ENCODE measurements at regions not wholly inside any gene's neighbourhood (a gene's known extent, or its start where the extent isn't known, plus 50 kb on each side); places are given as distances from the start of the nearest gene placed in this dataset.

DNA sequence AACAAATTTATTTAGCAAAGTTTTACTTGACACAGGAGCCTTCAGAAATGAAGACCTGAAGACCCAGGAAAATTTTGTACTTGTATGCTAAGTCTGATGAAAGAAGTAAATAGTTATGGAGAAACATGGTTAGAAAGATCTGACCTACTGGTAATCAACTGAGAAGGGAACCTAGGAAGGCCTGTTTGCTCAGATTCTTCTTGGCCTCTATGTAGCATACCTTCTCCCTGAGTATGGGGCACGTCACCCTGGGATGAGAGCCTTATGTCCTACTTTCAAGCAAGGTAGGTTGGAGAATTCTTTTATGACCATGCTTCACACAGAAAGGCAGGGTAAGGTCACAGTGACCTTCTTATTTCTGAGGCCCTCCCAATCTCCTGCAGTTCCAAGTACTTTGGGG lies 178.6 kb upstream of the CREB1 start:
- Histone ChIP-seq H3K27me3 (ENCODE audit: insufficient read depth, low read length) (no peaks in the 10 kb centered on the region), H3K4me3 (ENCODE audit: low read length in 2 of 2) (no peak overlapping the region), H3K36me3 (ENCODE audit: insufficient read depth, low read length) (no peaks in the 10 kb centered on the region), H3K9me3 (ENCODE audit: control insufficient read depth in 1 of 2, low read length in 2 of 2) (no peaks in the 10 kb centered on the region), H3K27ac (ENCODE audit: low read depth, low read length) (no peak overlapping the region), H3K4me1 (ENCODE audit: insufficient read depth, low read length) (no peaks in the 10 kb centered on the region)
- no peak for DNase-seq
- H3K27me3 Mint-ChIP-seq, result no peaks in the 10 kb centered on the region
- intact Hi-C loops (cut with micrococcal nuclease), result no loop called here
- H3K36me3 Mint-ChIP-seq, result peaks cover 2 to 4% of the 10 kb centered on the region in 2 donors
- peaks cover 0 to 18% (median 7%) of the 10 kb centered on the region in 8 donors for H3K9me3 Mint-ChIP-seq
- CTCF ChIA-PET (ENCODE audit: partially characterized antibody), result no interaction called here
- no peak overlapping the region for H3K27ac Mint-ChIP-seq
- POLR2A ChIA-PET (ENCODE audit: partially characterized antibody), result no interaction called here
- H3K4me1 Mint-ChIP-seq, result peaks cover 5 to 9% (median 8%) of the 10 kb centered on the region in 4 donors
- H3K4me3 Mint-ChIP-seq, result no peak overlapping the region

DNA sequence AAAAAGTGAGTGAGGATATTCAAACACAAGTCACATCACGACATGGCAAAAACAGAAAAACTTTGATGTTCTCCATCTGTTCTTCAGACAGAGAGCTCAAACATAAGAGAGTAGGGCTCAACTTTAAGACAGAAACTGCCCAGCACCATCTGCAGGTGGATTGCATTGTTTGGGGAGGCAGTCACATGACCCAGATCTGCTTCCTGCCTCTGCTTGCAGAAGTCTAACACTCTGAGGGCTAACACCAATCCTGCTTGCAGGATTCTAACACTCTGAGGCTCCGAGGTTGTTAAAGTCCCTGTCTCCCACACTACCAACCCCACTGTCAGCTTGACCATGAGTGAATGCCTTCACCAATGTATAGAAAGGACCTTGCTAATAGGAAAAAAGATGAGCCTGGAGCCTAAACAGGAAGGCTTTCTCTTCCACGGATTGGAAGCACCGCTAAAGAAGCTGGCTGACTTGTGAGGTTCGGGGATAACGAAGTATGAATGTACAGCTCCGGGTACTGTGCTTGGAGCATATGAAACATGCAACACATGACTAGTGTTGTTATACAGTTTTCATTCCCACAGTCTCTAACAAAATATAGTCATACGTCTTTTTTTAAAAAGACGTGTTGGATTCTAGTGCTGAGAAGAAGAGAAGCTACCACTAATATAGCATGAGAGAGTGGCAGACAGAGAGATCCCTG lies 176.6 kb upstream of the CREB1 start:
- H3K4me1 Mint-ChIP-seq, result peaks cover 5 to 9% (median 8%) of the 10 kb centered on the region in 4 donors
- CTCF ChIA-PET (ENCODE audit: partially characterized antibody), result interaction anchor here (0.9 to 2.1 kb wide), 6 partner anchors 10 to 306 kb away, joined by 3 to 12 read pairs (median 3); no protein-coding TSS in a partner anchor
- peaks cover 0 to 4% of the 10 kb centered on the region in 2 donors for H3K36me3 Mint-ChIP-seq
- Histone ChIP-seq H3K9me3 (ENCODE audit: control insufficient read depth in 1 of 2, low read length in 2 of 2) (no peaks in the 10 kb centered on the region), H3K27me3 (ENCODE audit: insufficient read depth, low read length) (no peaks in the 10 kb centered on the region), H3K36me3 (ENCODE audit: insufficient read depth, low read length) (no peaks in the 10 kb centered on the region), H3K27ac (ENCODE audit: low read depth, low read length) (no peak overlapping the region), H3K4me1 (ENCODE audit: insufficient read depth, low read length) (no peaks in the 10 kb centered on the region), H3K4me3 (ENCODE audit: low read length in 2 of 2) (no peak overlapping the region)
- peaks cover 0 to 2% (median 0%) of the 10 kb centered on the region in 8 donors for H3K9me3 Mint-ChIP-seq
- peak in 3 of 5 donors; percentile 13 to 25 (median 19) for DNase-seq
- H3K27ac Mint-ChIP-seq, result peak overlapping the region in 2 of 7 donors; percentile 44 to 53
- intact Hi-C loops (cut with micrococcal nuclease), result loop anchor here (2.0 kb wide), 1 partner anchor 306 kb away; no protein-coding TSS in a partner anchor
- no peaks in the 10 kb centered on the region for H3K27me3 Mint-ChIP-seq
- no peak overlapping the region for H3K4me3 Mint-ChIP-seq
- POLR2A ChIA-PET (ENCODE audit: partially characterized antibody), result interaction anchor here (1.0 kb wide), 2 partner anchors 187 to 188 kb away, joined by 3 read pairs; partner anchors contain the start of gene KLF7

- ChIA-PET POLR2A (ENCODE audit: partially characterized antibody) (no interaction called here), CTCF (ENCODE audit: partially characterized antibody) (interaction anchor here (1.3 to 2.1 kb wide), 3 partner anchors 14 to 307 kb away, joined by 3 to 12 read pairs (median 3); no protein-coding TSS in a partner anchor)
- intact Hi-C loops (cut with micrococcal nuclease), result loop anchor here (2.0 kb wide), 1 partner anchor 307 kb away; no protein-coding TSS in a partner anchor
- H3K4me3 Mint-ChIP-seq, result no peak overlapping the region
- no peaks in the 10 kb centered on the region for H3K9me3 Mint-ChIP-seq
- Histone ChIP-seq H3K4me1 (ENCODE audit: insufficient read depth, low read length) (no peaks in the 10 kb centered on the region), H3K4me3 (ENCODE audit: low read length in 2 of 2) (no peak overlapping the region), H3K9me3 (ENCODE audit: control insufficient read depth in 1 of 2, low read length in 2 of 2) (no peaks in the 10 kb centered on the region), H3K27me3 (ENCODE audit: insufficient read depth, low read length) (no peaks in the 10 kb centered on the region), H3K27ac (ENCODE audit: low read depth, low read length) (no peak overlapping the region), H3K36me3 (ENCODE audit: insufficient read depth, low read length) (no peaks in the 10 kb centered on the region)
- H3K27ac Mint-ChIP-seq, result peak overlapping the region in 1 of 7 donors; percentile 41
- no peaks in the 10 kb centered on the region for H3K27me3 Mint-ChIP-seq
- DNase-seq, result no peak
- H3K4me1 Mint-ChIP-seq, result peaks cover 5 to 9% (median 8%) of the 10 kb centered on the region in 4 donors
- H3K36me3 Mint-ChIP-seq, result no peaks in the 10 kb centered on the region
Measured at GRCh38 chr2:207353836-207354235, 175.9 kb upstream of the CREB1 start.

DNA sequence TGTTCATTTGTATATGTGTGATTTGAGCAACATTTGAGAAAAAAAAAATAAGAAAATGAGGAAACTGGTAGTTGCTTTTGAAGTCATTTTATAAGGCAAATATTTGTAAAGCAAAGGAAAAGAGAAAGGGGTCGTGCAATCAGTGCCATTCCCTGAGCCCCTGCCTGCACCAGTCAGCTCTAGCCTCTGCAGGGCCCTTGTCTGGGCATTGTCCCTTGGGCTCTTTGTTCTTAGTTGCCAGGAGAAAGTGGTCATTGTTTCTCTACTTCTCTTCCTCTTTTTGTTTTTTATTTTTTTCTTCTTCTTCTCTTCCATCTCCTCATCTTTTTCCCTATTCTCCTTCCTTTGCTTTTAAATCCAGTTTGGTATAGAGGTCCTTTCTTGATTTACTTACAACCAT lies 175.3 kb upstream of the CREB1 start:
- Histone ChIP-seq H3K27me3 (ENCODE audit: insufficient read depth, low read length) (no peaks in the 10 kb centered on the region), H3K4me3 (ENCODE audit: low read length in 2 of 2) (no peak overlapping the region), H3K9me3 (ENCODE audit: control insufficient read depth in 1 of 2, low read length in 2 of 2) (no peaks in the 10 kb centered on the region), H3K36me3 (ENCODE audit: insufficient read depth, low read length) (no peaks in the 10 kb centered on the region), H3K4me1 (ENCODE audit: insufficient read depth, low read length) (no peaks in the 10 kb centered on the region), H3K27ac (ENCODE audit: low read depth, low read length) (no peak overlapping the region)
- Mint-ChIP-seq H3K36me3 (no peaks in the 10 kb centered on the region), H3K9me3 (peaks cover 0 to 2% (median 0%) of the 10 kb centered on the region in 8 donors), H3K4me3 (no peak overlapping the region), H3K4me1 (peaks cover 5 to 9% (median 8%) of the 10 kb centered on the region in 4 donors), H3K27ac (no peak overlapping the region), H3K27me3 (no peaks in the 10 kb centered on the region)
- intact Hi-C loops (cut with micrococcal nuclease), result no loop called here
- CTCF ChIA-PET (ENCODE audit: partially characterized antibody), result interaction anchor here (1.4 to 2.1 kb wide), 2 partner anchors 14 to 308 kb away, joined by 3 to 12 read pairs; no protein-coding TSS in a partner anchor
- no peak for DNase-seq
- POLR2A ChIA-PET (ENCODE audit: partially characterized antibody), result no interaction called here

DNA sequence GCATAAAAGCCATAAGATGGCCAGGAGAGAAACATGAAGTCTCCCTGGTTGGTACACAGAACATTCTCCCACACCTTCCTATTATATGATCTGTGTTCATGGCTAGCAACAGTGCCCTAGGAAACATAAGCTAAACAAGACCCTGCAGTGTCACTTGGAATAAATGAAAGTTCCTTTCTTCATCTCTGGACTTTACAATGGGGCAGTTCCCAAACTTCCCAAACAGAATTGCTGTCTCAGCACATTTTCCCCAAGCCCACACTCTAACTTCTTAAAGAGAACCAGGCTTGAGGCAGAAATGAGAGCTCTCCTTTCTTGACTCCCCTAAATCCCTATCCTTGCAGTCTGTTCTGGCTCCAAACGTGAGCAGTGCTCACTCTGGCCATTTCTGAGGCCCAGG lies 173.2 kb upstream of the CREB1 start:
- no peak overlapping the region for H3K27ac ChIP-seq (ENCODE audit: low read depth, low read length)
- Mint-ChIP-seq H3K9me3 (peaks cover 0 to 2% (median 0%) of the 10 kb centered on the region in 8 donors), H3K27ac (peak overlapping the region in 1 of 7 donors; percentile 22), H3K4me1 (peaks cover 5 to 9% (median 8%) of the 10 kb centered on the region in 4 donors), H3K36me3 (no peaks in the 10 kb centered on the region), H3K27me3 (no peaks in the 10 kb centered on the region), H3K4me3 (no peak overlapping the region)
- intact Hi-C loops (cut with micrococcal nuclease), result no loop called here
- no peak overlapping the region for H3K4me3 ChIP-seq (ENCODE audit: low read length in 2 of 2)
- CTCF ChIA-PET (ENCODE audit: partially characterized antibody), result no interaction called here
- no peaks in the 10 kb centered on the region for H3K36me3 ChIP-seq (ENCODE audit: insufficient read depth, low read length)
- no peaks in the 10 kb centered on the region for H3K27me3 ChIP-seq (ENCODE audit: insufficient read depth, low read length)
- DNase-seq, result no peak
- no peaks in the 10 kb centered on the region for H3K4me1 ChIP-seq (ENCODE audit: insufficient read depth, low read length)
- no peaks in the 10 kb centered on the region for H3K9me3 ChIP-seq (ENCODE audit: control insufficient read depth in 1 of 2, low read length in 2 of 2)
- POLR2A ChIA-PET (ENCODE audit: partially characterized antibody), result no interaction called here

DNA sequence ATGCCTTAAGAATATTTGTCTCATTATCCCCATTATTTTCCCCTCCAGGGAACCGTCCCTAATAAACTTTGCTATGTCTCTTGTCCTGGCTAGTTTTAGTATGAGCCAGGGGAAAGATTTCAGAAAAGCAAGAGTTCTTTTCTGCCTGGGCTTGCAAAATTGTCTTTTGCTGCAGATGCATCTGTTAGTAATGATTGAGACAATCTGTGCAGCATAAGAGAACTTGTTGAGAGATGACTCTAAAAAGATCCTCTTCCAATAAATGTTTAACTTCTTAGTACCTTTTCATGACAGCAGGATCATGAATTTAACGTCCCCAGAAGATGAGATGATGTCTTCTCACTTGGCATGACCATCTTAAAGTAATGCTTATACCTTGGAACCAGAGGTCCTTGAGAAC lies 172.5 kb upstream of the CREB1 start:
- Histone ChIP-seq H3K9me3 (ENCODE audit: control insufficient read depth in 1 of 2, low read length in 2 of 2) (no peaks in the 10 kb centered on the region), H3K27me3 (ENCODE audit: insufficient read depth, low read length) (no peaks in the 10 kb centered on the region), H3K27ac (ENCODE audit: low read depth, low read length) (no peak overlapping the region), H3K4me3 (ENCODE audit: low read length in 2 of 2) (no peak overlapping the region), H3K4me1 (ENCODE audit: insufficient read depth, low read length) (no peaks in the 10 kb centered on the region), H3K36me3 (ENCODE audit: insufficient read depth, low read length) (no peaks in the 10 kb centered on the region)
- no peak overlapping the region for H3K4me3 Mint-ChIP-seq
- DNase-seq, result no peak
- ChIA-PET CTCF (ENCODE audit: partially characterized antibody) (interaction anchor here (1.1 kb wide), 1 partner anchor 21 kb away, joined by 3 read pairs; no protein-coding TSS in a partner anchor), POLR2A (ENCODE audit: partially characterized antibody) (no interaction called here)
- peaks cover 5 to 9% (median 8%) of the 10 kb centered on the region in 4 donors for H3K4me1 Mint-ChIP-seq
- no peak overlapping the region for H3K27ac Mint-ChIP-seq
- intact Hi-C loops (cut with micrococcal nuclease), result no loop called here
- peaks cover 0 to 2% (median 0%) of the 10 kb centered on the region in 8 donors for H3K9me3 Mint-ChIP-seq
- no peaks in the 10 kb centered on the region for H3K27me3 Mint-ChIP-seq
- no peaks in the 10 kb centered on the region for H3K36me3 Mint-ChIP-seq

DNA sequence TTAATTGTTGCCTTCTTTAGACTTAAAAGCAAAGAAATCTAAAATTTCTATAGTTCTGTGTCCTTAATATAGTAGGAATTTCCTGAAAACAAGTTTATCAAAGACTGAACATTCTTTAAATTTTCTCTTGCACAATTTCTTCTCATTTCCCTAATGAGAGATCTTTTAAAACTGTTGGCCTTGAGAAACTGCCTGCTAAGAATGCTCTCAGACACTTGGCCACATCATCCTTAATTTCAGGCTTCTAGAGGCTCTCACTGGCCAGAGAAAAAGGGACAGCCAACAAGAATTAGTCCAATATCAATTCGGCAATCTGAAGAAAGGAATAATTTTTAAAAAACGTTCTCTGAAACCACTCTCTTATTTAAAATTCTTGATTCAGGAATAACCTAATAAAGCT lies 167.0 kb upstream of the CREB1 start:
- Mint-ChIP-seq H3K4me1 (no peaks in the 10 kb centered on the region), H3K36me3 (no peaks in the 10 kb centered on the region), H3K9me3 (peaks cover 0 to 2% (median 0%) of the 10 kb centered on the region in 8 donors), H3K27ac (no peak overlapping the region), H3K27me3 (peaks cover 0 to 1% of the 10 kb centered on the region in 2 donors), H3K4me3 (no peak overlapping the region)
- DNase-seq, result no peak
- no peaks in the 10 kb centered on the region for H3K9me3 ChIP-seq (ENCODE audit: control insufficient read depth in 1 of 2, low read length in 2 of 2)
- H3K4me3 ChIP-seq (ENCODE audit: low read length in 2 of 2), result no peak overlapping the region
- ChIA-PET POLR2A (ENCODE audit: partially characterized antibody) (no interaction called here), CTCF (ENCODE audit: partially characterized antibody) (no interaction called here)
- H3K36me3 ChIP-seq (ENCODE audit: insufficient read depth, low read length), result no peaks in the 10 kb centered on the region
- no peaks in the 10 kb centered on the region for H3K27me3 ChIP-seq (ENCODE audit: insufficient read depth, low read length)
- H3K27ac ChIP-seq (ENCODE audit: low read depth, low read length), result no peak overlapping the region
- intact Hi-C loops (cut with micrococcal nuclease), result no loop called here
- no peaks in the 10 kb centered on the region for H3K4me1 ChIP-seq (ENCODE audit: insufficient read depth, low read length)
